SK-N-SH treated with all-trans-retinoic acid at 6 μM for 48 hours (cell line): ENCODE measurements at regions not wholly inside any gene's neighbourhood (a gene's known extent, or its start where the extent isn't known, plus 50 kb on each side); places are given as distances from the start of the nearest gene placed in this dataset.

Experiments
- ATAC-seq: fragments of 200-7000 bp; cut with Tn5 transposase; 3 replicates; pipeline ENCODE4 v1.9.1; 2020; ENCODE audit warnings: mild to moderate bottlenecking, moderate library complexity
- BACH2 ChIP-seq: fragments of 250-450 bp; sonication (Bioruptor Pico); IDR thresholded peaks from 2 replicates; pipeline ENCODE4 v1.9.0; 2021; ENCODE audit warnings: mild to moderate bottlenecking, borderline replicate concordance
- CREB5 ChIP-seq: fragments of 250-450 bp; sonication (Bioruptor Pico); IDR thresholded peaks from 2 replicates; pipeline ENCODE4 v1.5.1; 2020; ENCODE audit warnings: low read depth, mild to moderate bottlenecking, moderate library complexity
- CSDC2 ChIP-seq: fragments of 250-450 bp; sonication (Bioruptor Pico); IDR thresholded peaks from 2 replicates; pipeline ENCODE4 v1.5.0; 2020; ENCODE audit warnings: mild to moderate bottlenecking, moderate library complexity
- CSRNP3 ChIP-seq: fragments of 250-450 bp; sonication (Bioruptor Pico); IDR thresholded peaks from 2 replicates; pipeline ENCODE4 v1.5.1; 2021; ENCODE audit warnings: mild to moderate bottlenecking, moderate library complexity
- ESRRG ChIP-seq: fragments of 250-450 bp; sonication (Bioruptor Pico); IDR thresholded peaks from 2 replicates; pipeline ENCODE4 v1.6.1; 2021; ENCODE audit warnings: mild to moderate bottlenecking
- GLIS3 ChIP-seq: fragments of 250-450 bp; sonication (Bioruptor Pico); IDR thresholded peaks from 2 replicates; pipeline ENCODE4 v1.5.0; 2020; ENCODE audit warnings: mild to moderate bottlenecking, moderate library complexity
- ISL1 ChIP-seq: fragments of 250-450 bp; sonication (Bioruptor Pico); IDR thresholded peaks from 2 replicates; pipeline ENCODE4 v2.1.2; 2022; ENCODE audit warnings: mild to moderate bottlenecking, moderate library complexity
- OSR1 ChIP-seq: fragments of 250-450 bp; sonication (Bioruptor Pico); IDR thresholded peaks from 2 replicates; pipeline ENCODE4 v1.8.0; 2022; ENCODE audit warnings: moderate library complexity, mild to moderate bottlenecking, inconsistent platforms
- PATZ1 ChIP-seq: fragments of 250-450 bp; sonication (Bioruptor Pico); IDR thresholded peaks from 2 replicates; pipeline ENCODE4 v1.8.0; 2020; ENCODE audit warnings: mild to moderate bottlenecking, moderate library complexity, borderline replicate concordance
- PPARA ChIP-seq: fragments of 250-450 bp; sonication (Bioruptor Pico); IDR thresholded peaks from 2 replicates; pipeline ENCODE4 v1.5.0; 2020; ENCODE audit warnings: mild to moderate bottlenecking, borderline replicate concordance
- RARB ChIP-seq: fragments of 250-450 bp; sonication (Bioruptor Pico); IDR thresholded peaks from 2 replicates; pipeline ENCODE4 v1.8.0; 2021; ENCODE audit warnings: mild to moderate bottlenecking, moderate library complexity
- SNAI2 ChIP-seq: fragments of 250-450 bp; sonication (Bioruptor Pico); IDR thresholded peaks from 2 replicates; pipeline ENCODE4 v1.5.0; 2020; ENCODE audit warnings: mild to moderate bottlenecking, moderate library complexity
- TCF4 ChIP-seq: fragments of 250-450 bp; sonication (Bioruptor Pico); IDR thresholded peaks from 2 replicates; pipeline ENCODE4 v1.8.0; 2021; ENCODE audit warnings: mild to moderate bottlenecking, moderate library complexity, borderline replicate concordance
- TOX ChIP-seq: fragments of 250-450 bp; sonication (Bioruptor Pico); IDR thresholded peaks from 2 replicates; pipeline ENCODE4 v1.8.0; 2021; ENCODE audit warnings: mild to moderate bottlenecking, moderate library complexity, borderline replicate concordance
- TSHZ2 ChIP-seq: fragments of 250-450 bp; sonication (Bioruptor Pico); IDR thresholded peaks from 2 replicates; pipeline ENCODE4 v1.5.0; 2020; ENCODE audit warnings: mild to moderate bottlenecking, moderate library complexity
- ZC3H10 ChIP-seq: fragments of 250-450 bp; sonication (Bioruptor Pico); IDR thresholded peaks from 2 replicates; pipeline ENCODE4 v1.5.1; 2021; ENCODE audit warnings: mild to moderate bottlenecking, moderate library complexity
- ZFP30 ChIP-seq: fragments of 450-650 bp; formaldehyde crosslinking; IDR thresholded peaks from 2 replicates; pipeline ENCODE4 v1.5.0; 2022; ENCODE audit warnings: mild to moderate bottlenecking, moderate library complexity
- ZNF565 ChIP-seq: fragments of 450-650 bp; formaldehyde crosslinking; conservative IDR thresholded peaks from 2 replicates; pipeline ENCODE4 v1.5.0; 2020; ENCODE audit warnings: low read depth, mild to moderate bottlenecking, moderate library complexity
- ZNF70 ChIP-seq: fragments of 450-650 bp; formaldehyde crosslinking; IDR thresholded peaks from 2 replicates; pipeline ENCODE4 v1.5.0; 2020; ENCODE audit warnings: mild to moderate bottlenecking, moderate library complexity
- ZNF8 ChIP-seq: fragments of 450-650 bp; formaldehyde crosslinking; IDR thresholded peaks from 2 replicates; pipeline ENCODE4 v1.5.0; 2020; ENCODE audit warnings: mild to moderate bottlenecking, moderate library complexity

- TF ChIP-seq ISL1 (CRISPR knock-in tag), result no peak
- TF ChIP-seq RARB (CRISPR knock-in tag), result no peak
- no peak for TF ChIP-seq PPARA (CRISPR knock-in tag)
- TF ChIP-seq ESRRG, result no peak
- no peak for TF ChIP-seq ZC3H10 (CRISPR knock-in tag)
- TF ChIP-seq OSR1 (CRISPR knock-in tag), result no peak
- TF ChIP-seq BACH2, result no peak
- no peak for TF ChIP-seq ZNF8 (CRISPR knock-in tag)
- TF ChIP-seq TOX, result no peak
- no peak for TF ChIP-seq SNAI2
- TF ChIP-seq TCF4 (CRISPR knock-in tag), result no peak
- no peak for TF ChIP-seq ZNF565 (CRISPR knock-in tag)
- TF ChIP-seq CREB5 (CRISPR knock-in tag), result no peak
- no peak for TF ChIP-seq CSDC2 (CRISPR knock-in tag)
- TF ChIP-seq TSHZ2, result no peak
- TF ChIP-seq GLIS3, result no peak
- TF ChIP-seq PATZ1, result no peak
- no peak for TF ChIP-seq ZFP30 (CRISPR knock-in tag)
- TF ChIP-seq CSRNP3 (CRISPR knock-in tag), result no peak
- no peak for TF ChIP-seq ZNF70 (CRISPR knock-in tag)
- TF ChIP-seq, all 23 proteins: peak for 0
- ATAC-seq, result no peak
These were observed 1054.2 kb downstream of the NAALADL2 start for GRCh38 chr3:175913286-175913685.

GRCh38 chr3:175911937-175912336, 1052.8 kb downstream of the NAALADL2 start:
- ATAC-seq, result no peak
- no peak for TF ChIP-seq CREB5 (CRISPR knock-in tag)
- TF ChIP-seq PPARA (CRISPR knock-in tag), result no peak
- TF ChIP-seq ZNF565 (CRISPR knock-in tag), result no peak
- TF ChIP-seq ZFP30 (CRISPR knock-in tag), result no peak
- TF ChIP-seq OSR1 (CRISPR knock-in tag), result no peak
- TF ChIP-seq PATZ1, result no peak
- TF ChIP-seq ZNF8 (CRISPR knock-in tag), result no peak
- no peak for TF ChIP-seq BACH2
- TF ChIP-seq SNAI2, result no peak
- no peak for TF ChIP-seq TSHZ2
